HG03354 (cell line): ENCODE measurements at regions not wholly inside any gene's neighbourhood (a gene's known extent, or its start where the extent isn't known, plus 50 kb on each side); places are given as distances from the start of the nearest gene placed in this dataset.
"Not testable (repeated sequence)": the region's sequence is repeated elsewhere in the genome, so short reads cannot be mapped to it uniquely, and the experiment has no call there.

Experiments
- ATAC-seq: cut with Tn5 transposase; IDR thresholded peaks from one replicate; pipeline ENCODE4 v1.9.1; 2021; ENCODE audit warnings: mild to moderate bottlenecking; ENCODE audit not compliant: unreplicated experiment, poor library complexity, severe bottlenecking

- no peak for ATAC-seq
Measured at GRCh38 chr21:28397040-28397439, 595.6 kb downstream of the LTN1 start.

GRCh38 chr21:28396421-28396820 lies 596.3 kb downstream of the LTN1 start:
- no peak for ATAC-seq

- ATAC-seq, result no peak
Measured at GRCh38 chr21:28393279-28393678, 599.4 kb downstream of the LTN1 start.

GRCh38 chr21:28391938-28392849 lies 600.5 kb downstream of the LTN1 start:
- ATAC-seq, result no peak

GRCh38 chr21:28387220-28387619 lies 605.5 kb downstream of the LTN1 start:
- no peak for ATAC-seq

- ATAC-seq, result no peak
Measured at GRCh38 chr21:28385845-28386244, 606.8 kb downstream of the LTN1 start.

- ATAC-seq, result not testable (repeated sequence)
Measured at GRCh38 chr21:28381000-28381745, 611.5 kb downstream of the LTN1 start.

GRCh38 chr21:28380241-28380640 lies 612.4 kb downstream of the LTN1 start:
- no peak for ATAC-seq

GRCh38 chr21:28378026-28378425 lies 614.7 kb downstream of the LTN1 start:
- ATAC-seq, result no peak

- no peak for ATAC-seq
Measured at GRCh38 chr21:28375708-28376385, 616.8 kb downstream of the LTN1 start.

GRCh38 chr21:28374881-28375280 lies 617.8 kb downstream of the LTN1 start:
- no peak for ATAC-seq

GRCh38 chr21:28371713-28372112 lies 621.0 kb downstream of the LTN1 start:
- ATAC-seq, result no peak

GRCh38 chr21:28359300-28359699 lies 633.4 kb downstream of the LTN1 start:
- ATAC-seq, result no peak

- no peak for ATAC-seq
Measured at GRCh38 chr21:28358702-28359101, 634.0 kb downstream of the LTN1 start.

GRCh38 chr21:28358170-28358569 lies 634.5 kb downstream of the LTN1 start:
- no peak for ATAC-seq

- no peak for ATAC-seq
Measured at GRCh38 chr21:28357743-28358142, 634.9 kb downstream of the LTN1 start.

- ATAC-seq, result no peak
Measured at GRCh38 chr21:28356422-28356821, 636.3 kb downstream of the LTN1 start.

- ATAC-seq, result no peak
Measured at GRCh38 chr21:28345934-28346333, 646.7 kb downstream of the LTN1 start.

- no peak for ATAC-seq
Measured at GRCh38 chr21:28344985-28345384, 647.7 kb downstream of the LTN1 start.

GRCh38 chr21:28342212-28342810 lies 650.4 kb downstream of the LTN1 start:
- no peak for ATAC-seq
